GM08714 (cell line): ENCODE measurements at regions not wholly inside any gene's neighbourhood (a gene's known extent, or its start where the extent isn't known, plus 50 kb on each side); places are given as distances from the start of the nearest gene placed in this dataset.
"Not testable (repeated sequence)": the region's sequence is repeated elsewhere in the genome, so short reads cannot be mapped to it uniquely, and the experiment has no call there.

Experiments used
- H3K4me3 ChIP-seq: fragments of 200-500 bp; sonication (Bioruptor generic); 2 replicates; pipeline ENCODE4 v1.5.1; 2014; ENCODE audit warnings: mild to moderate bottlenecking, low read length, inconsistent platforms
- ZNF274 ChIP-seq: IDR thresholded peaks from 2 replicates; pipeline ENCODE4 v1.6.1; 2012; ENCODE audit warnings: mild to moderate bottlenecking, low read depth, low read length

- not testable (repeated sequence) for H3K4me3 ChIP-seq
These were observed 51.8 kb upstream of the SLC39A8 start for GRCh38 chr4:102397056-102397455.

DNA sequence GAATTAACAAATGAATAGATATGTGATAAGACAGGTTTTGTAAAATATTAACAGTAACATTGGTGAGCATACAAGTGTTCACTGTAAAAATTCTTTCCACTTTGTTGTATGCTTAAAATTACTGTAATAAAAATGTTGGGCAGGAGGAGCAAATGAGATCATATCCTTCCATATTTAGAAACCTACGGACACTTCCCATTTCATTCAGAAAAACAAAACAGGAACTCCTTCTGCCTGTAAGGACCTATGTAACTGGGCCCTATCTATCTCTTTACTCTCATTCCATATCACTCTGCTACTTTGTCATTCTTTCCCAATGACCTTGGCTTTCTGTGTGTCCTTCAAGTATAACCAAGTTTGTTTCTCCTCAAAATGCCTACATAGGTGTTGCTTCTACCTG is 53.7 kb upstream of the SLC39A8 start:
- TF ChIP-seq ZNF274, result no peak
- H3K4me3 ChIP-seq, result no peak overlapping the region

GRCh38 chr4:102400898-102401297 is 55.6 kb upstream of the SLC39A8 start:
- H3K4me3 ChIP-seq, result no peak overlapping the region
- no peak for TF ChIP-seq ZNF274

DNA sequence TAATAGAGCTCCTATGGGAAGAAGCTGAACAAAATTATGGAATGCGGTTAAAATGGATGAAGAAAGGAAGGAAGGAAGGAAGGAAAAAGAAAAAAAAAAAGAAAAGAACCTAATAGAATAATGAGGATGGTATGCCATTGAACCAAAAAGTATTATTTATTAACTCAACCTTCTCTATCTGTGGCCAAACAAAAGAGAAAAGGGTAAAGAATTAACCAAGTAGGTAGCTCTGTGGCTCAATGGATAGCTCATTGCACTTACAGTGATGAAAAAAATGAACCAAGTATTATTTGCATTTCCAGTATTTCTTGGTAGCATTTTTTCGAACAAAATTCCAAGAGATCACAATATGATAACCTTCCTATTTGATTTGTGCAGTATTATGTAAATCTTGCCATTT is 56.9 kb upstream of the SLC39A8 start:
- no peak overlapping the region for H3K4me3 ChIP-seq
- no peak for TF ChIP-seq ZNF274

DNA sequence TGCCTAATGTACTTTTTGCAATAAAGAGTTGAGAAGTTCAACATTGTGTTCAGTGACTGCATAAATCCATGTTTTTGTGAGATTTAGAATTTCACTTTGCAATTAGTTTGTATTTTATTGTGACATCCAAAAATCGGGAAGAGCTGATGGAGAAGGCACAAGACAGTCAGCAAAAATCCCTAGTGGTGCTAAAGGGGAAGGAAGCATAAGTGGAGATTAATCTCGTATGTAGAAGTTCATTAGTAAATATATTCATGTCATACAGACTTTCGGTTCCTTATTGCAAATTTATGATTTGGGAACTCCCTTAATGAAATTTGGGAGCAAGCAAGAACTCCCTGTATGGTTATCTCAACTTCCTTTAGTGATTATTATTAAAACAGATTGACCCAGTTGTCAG is 57.8 kb upstream of the SLC39A8 start:
- no peak overlapping the region for H3K4me3 ChIP-seq
- TF ChIP-seq ZNF274, result no peak

- H3K4me3 ChIP-seq, result no peak overlapping the region
- TF ChIP-seq ZNF274, result no peak
These were observed 59.2 kb upstream of the SLC39A8 start for GRCh38 chr4:102404431-102404969.

DNA sequence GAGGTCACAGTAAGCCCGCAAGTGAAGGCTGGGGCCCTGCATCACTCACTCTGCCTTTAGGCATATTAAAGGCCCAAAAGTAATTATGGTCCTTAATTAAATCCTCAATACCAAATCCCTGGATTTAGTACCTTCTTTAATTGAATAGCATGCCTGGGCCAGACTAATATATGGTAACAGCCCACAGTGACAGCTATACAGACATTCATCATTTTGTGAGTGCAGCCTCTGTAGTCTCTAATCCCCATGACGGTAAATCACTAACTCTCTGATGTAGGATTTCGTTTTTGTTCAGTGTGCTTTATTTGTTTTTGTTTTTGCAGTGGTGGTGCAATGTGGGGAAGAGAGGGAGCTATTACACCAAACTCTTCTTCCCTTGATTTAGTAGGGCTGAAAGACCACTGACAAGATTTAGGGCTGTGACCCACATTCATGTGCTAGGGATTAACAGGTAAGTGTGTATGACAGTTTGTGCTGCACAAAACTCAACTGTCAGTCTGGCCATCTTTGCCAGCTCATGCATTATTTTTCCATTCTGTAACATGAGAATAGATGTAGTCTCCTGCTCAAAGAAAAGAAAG is 60.6 kb upstream of the SLC39A8 start:
- H3K4me3 ChIP-seq, result no peak overlapping the region
- TF ChIP-seq ZNF274, result no peak

DNA sequence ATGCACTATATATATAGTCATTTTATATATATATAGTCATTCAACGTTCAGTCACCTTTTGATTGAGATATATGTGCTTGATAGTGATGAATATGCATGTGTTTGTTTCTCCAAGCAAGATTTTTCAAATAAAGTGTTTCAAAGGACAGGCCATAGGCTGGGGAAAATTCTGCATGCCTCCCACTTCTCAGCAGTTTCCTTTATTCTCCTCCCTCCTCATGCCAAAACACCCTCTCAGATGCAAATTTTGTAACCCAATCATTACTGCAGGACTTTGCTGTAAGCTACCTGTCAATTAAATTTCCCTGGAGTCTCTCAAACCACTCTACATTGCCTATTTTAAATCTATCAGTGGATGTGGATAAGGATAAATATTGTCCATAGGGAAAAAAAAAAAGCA is 65.6 kb upstream of the SLC39A8 start:
- not testable (repeated sequence) for H3K4me3 ChIP-seq

GRCh38 chr4:102411408-102411807 is 66.1 kb upstream of the SLC39A8 start:
- no peak overlapping the region for H3K4me3 ChIP-seq
- no peak for TF ChIP-seq ZNF274

DNA sequence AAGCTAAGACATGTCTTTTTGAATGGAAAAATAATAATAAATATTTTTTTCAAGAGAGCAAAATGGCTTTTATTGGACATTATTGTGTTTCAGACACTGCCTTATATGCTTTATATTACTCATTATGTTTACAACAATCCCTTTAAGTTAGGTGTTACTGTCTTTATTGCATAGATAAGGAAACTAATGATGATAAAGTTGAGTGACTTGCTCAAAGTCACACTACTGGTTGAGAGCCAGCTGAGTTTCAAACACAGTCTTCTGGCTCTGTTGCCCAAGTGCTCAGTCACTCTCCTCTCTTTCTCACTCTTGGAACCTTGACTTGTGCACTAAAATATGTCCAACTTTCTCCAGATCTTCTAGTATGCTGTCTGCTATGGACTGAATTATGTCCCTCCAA is 71.5 kb upstream of the SLC39A8 start:
- no peak overlapping the region for H3K4me3 ChIP-seq
- no peak for TF ChIP-seq ZNF274

DNA sequence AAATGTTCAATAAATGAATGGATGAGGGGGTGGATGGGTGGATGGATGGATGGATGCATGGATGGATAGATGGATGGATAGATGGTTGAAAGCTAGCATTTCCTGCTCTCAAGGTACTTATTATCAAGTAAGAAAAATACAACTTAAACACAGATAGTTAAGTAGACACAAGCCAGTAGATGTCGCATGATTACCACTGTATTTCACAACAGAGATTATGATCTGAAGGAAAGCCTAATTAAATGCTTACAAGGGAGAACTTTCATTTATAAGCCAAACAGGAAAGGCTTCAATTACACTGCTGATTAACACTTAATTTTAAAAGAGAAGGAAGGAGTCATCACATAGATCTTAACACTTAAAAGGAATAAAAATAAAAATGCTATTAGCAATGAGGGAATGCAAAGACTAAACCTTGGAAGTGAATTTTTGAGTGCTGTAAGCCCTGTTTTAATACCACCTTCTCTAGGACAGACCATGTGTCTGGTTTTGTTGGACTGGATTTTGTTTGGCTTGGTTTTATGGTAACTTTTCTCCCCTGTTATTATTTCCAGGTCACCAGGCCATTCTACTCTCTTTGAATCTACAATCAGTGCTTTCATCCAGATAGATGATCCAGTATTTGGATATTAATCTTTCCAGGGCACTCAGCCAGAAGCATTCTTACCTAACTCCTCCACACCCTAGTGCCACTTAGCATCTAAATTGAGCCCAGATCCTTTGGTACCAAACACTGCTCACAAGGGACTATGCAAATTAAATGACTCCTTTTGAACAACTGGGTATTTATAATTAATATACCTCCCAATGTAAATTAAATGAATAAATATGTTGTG is 75.5 kb upstream of the SLC39A8 start:
- TF ChIP-seq ZNF274, result no peak
- no peak overlapping the region for H3K4me3 ChIP-seq

GRCh38 chr4:102422843-102423242 is 77.6 kb upstream of the SLC39A8 start:
- TF ChIP-seq ZNF274, result no peak

GRCh38 chr4:102423375-102423774 is 77.8 kb upstream of the NFKB1 start:
- no peak for TF ChIP-seq ZNF274

More at GRCh38 chr4:102422843-102423242, 77.6 kb upstream of the SLC39A8 start:
- H3K4me3 ChIP-seq, result no peak overlapping the region

GRCh38 chr4:102427371-102427998 is 73.7 kb upstream of the NFKB1 start:
- TF ChIP-seq ZNF274, result no peak
- H3K4me3 ChIP-seq, result no peak overlapping the region

More at GRCh38 chr4:102423375-102423774, 77.8 kb upstream of the NFKB1 start:
- no peak overlapping the region for H3K4me3 ChIP-seq

GRCh38 chr4:102428122-102428521 is 73.0 kb upstream of the NFKB1 start:
- no peak for TF ChIP-seq ZNF274
- H3K4me3 ChIP-seq, result no peak overlapping the region
